Osteocyte (in vitro differentiated cells): ENCODE measurements at regions not wholly inside any gene's neighbourhood (a gene's known extent, or its start where the extent isn't known, plus 50 kb on each side); places are given as distances from the start of the nearest gene placed in this dataset.

Source experiments
- DNase-seq: peaks from one replicate; pipeline ENCODE4 v3.0.0; 2021; ENCODE audit warnings: mixed read lengths; ENCODE audit not compliant: unreplicated experiment; ENCODE audit errors: extremely low spot score
- H3K27ac Mint-ChIP-seq: one replicate; pipeline ENCODE4 v1.8.0; 2021; ENCODE audit warnings: mild to moderate bottlenecking, mixed read lengths; ENCODE audit not compliant: unreplicated experiment
- H3K27me3 Mint-ChIP-seq: one replicate; pipeline ENCODE4 v1.8.0; 2021; ENCODE audit warnings: mixed read lengths; ENCODE audit not compliant: unreplicated experiment
- H3K36me3 Mint-ChIP-seq: one replicate; pipeline ENCODE4 v1.8.0; 2021; ENCODE audit warnings: mixed read lengths; ENCODE audit not compliant: unreplicated experiment
- H3K4me1 Mint-ChIP-seq: one replicate; pipeline ENCODE4 v1.8.0; 2021; ENCODE audit warnings: mixed read lengths; ENCODE audit not compliant: unreplicated experiment
- H3K4me3 Mint-ChIP-seq: one replicate; pipeline ENCODE4 v1.8.0; 2021; ENCODE audit warnings: mild to moderate bottlenecking, moderate library complexity, mixed read lengths; ENCODE audit not compliant: unreplicated experiment
- H3K9me3 Mint-ChIP-seq: one replicate; pipeline ENCODE4 v1.8.0; 2021; ENCODE audit warnings: mixed read lengths; ENCODE audit not compliant: unreplicated experiment
- CTCF ChIP-seq: fragments of 200-600 bp; sonication (generic); IDR thresholded peaks from 2 replicates; pipeline ENCODE4 v1.5.0; 2021; ENCODE audit warnings: antibody characterized with exemption, mild to moderate bottlenecking, moderate library complexity

- no peak overlapping the region for H3K27ac Mint-ChIP-seq
- H3K36me3 Mint-ChIP-seq: no peaks in the 10 kb centered on the region
Observed at GRCh38 chr18:51655327-51655698, 457.8 kb upstream of the MEX3C start.

GRCh38 chr18:51656249-51656648 lies 458.8 kb upstream of the MEX3C start:
- Mint-ChIP-seq H3K9me3 (no peaks in the 10 kb centered on the region), H3K4me1 (no peaks in the 10 kb centered on the region), H3K4me3 (no peak overlapping the region), H3K27ac (no peak overlapping the region), H3K36me3 (no peaks in the 10 kb centered on the region), H3K27me3 (peaks cover 4% of the 10 kb centered on the region)
- DNase-seq: no peak
- no peak for TF ChIP-seq CTCF

More at GRCh38 chr18:51655327-51655698, 457.8 kb upstream of the MEX3C start:
- Mint-ChIP-seq H3K9me3 (no peaks in the 10 kb centered on the region), H3K27me3 (peaks cover 4% of the 10 kb centered on the region), H3K4me1 (no peaks in the 10 kb centered on the region), H3K4me3 (no peak overlapping the region)
- TF ChIP-seq CTCF: no peak
- no peak for DNase-seq

- H3K9me3 Mint-ChIP-seq: no peaks in the 10 kb centered on the region
- no peaks in the 10 kb centered on the region for H3K36me3 Mint-ChIP-seq
- peaks cover 4% of the 10 kb centered on the region for H3K27me3 Mint-ChIP-seq
- H3K4me3 Mint-ChIP-seq: no peak overlapping the region
- TF ChIP-seq CTCF: no peak
- no peaks in the 10 kb centered on the region for H3K4me1 Mint-ChIP-seq
- DNase-seq: no peak
- H3K27ac Mint-ChIP-seq: no peak overlapping the region
Observed at GRCh38 chr18:51658436-51658835, 461.0 kb upstream of the MEX3C start.

- no peak for TF ChIP-seq CTCF
- Mint-ChIP-seq H3K36me3 (no peaks in the 10 kb centered on the region), H3K4me3 (no peak overlapping the region), H3K27me3 (peaks cover 4% of the 10 kb centered on the region), H3K9me3 (no peaks in the 10 kb centered on the region), H3K4me1 (no peaks in the 10 kb centered on the region), H3K27ac (no peak overlapping the region)
- DNase-seq: no peak
Observed at GRCh38 chr18:51659781-51660180, 462.3 kb upstream of the MEX3C start.

- H3K36me3 Mint-ChIP-seq: no peaks in the 10 kb centered on the region
- peaks cover 4% of the 10 kb centered on the region for H3K27me3 Mint-ChIP-seq
- H3K4me3 Mint-ChIP-seq: no peak overlapping the region
- H3K4me1 Mint-ChIP-seq: no peaks in the 10 kb centered on the region
- no peaks in the 10 kb centered on the region for H3K9me3 Mint-ChIP-seq
- TF ChIP-seq CTCF: no peak
- DNase-seq: no peak
- no peak overlapping the region for H3K27ac Mint-ChIP-seq
Observed at GRCh38 chr18:51660188-51660715, 462.8 kb upstream of the MEX3C start.
